SH-SY5Y (cell line): ENCODE measurements at regions not wholly inside any gene's neighbourhood (a gene's known extent, or its start where the extent isn't known, plus 50 kb on each side); places are given as distances from the start of the nearest gene placed in this dataset.

Source experiments
- GATA2 ChIP-seq: IDR thresholded peaks from 2 replicates; pipeline ENCODE4 v1.6.1; 2011; ENCODE audit warnings: mild to moderate bottlenecking, low read depth, low read length
- GATA3 ChIP-seq: IDR thresholded peaks from 2 replicates; pipeline ENCODE4 v1.6.1; 2011; ENCODE audit warnings: low read depth, mild to moderate bottlenecking, low read length, moderate library complexity

DNA sequence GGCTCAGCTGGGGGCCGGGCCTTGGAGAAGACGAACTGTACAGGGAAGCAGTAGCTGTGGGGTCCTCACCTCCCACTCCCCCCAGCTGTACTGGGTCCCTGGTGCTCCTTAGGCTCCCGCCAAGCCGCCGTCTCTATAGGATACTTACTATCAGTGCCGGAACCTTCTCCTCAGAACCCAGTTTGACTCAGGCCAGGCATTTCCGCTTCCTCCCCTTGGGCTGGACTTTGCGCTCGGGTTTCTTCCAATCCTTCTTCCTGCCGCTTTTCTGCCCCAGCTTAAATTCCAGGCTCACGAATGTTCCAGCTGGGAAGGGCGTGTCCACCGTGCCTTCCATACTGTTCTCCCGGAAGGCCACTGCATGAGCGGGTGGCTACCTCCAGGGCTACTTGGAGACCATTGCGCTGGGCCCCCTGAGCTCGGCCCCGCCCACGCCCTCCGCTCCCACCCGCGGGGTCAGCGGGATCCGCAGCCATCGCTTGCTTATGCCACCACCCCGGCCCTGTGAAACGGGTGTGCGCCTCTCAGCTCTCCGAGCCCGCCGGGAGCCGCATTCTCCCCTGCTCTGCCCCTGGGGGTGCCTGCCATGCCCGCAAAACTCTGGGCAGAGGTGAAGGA is 1795.9 kb downstream of the TP53TG3F start:
- TF ChIP-seq GATA2 (no peak), GATA3 (no peak)
